ACC112 (cell line): ENCODE measurements at regions not wholly inside any gene's neighbourhood (a gene's known extent, or its start where the extent isn't known, plus 50 kb on each side); places are given as distances from the start of the nearest gene placed in this dataset.

Experiments used
- H2AFZ ChIP-seq: fragments of 200-600 bp; sonication (generic); one replicate; pipeline ENCODE4 v1.6.0; 2017; ENCODE audit warnings: antibody characterized with exemption, low read length; ENCODE audit not compliant: unreplicated experiment
- H3K27ac ChIP-seq: fragments of 200-600 bp; sonication (generic); 2 replicates; pipeline ENCODE4 v1.5.1; 2014; ENCODE audit warnings: low read depth, mild to moderate bottlenecking, antibody characterized with exemption, low read length, moderate library complexity
- H3K27me3 ChIP-seq: fragments of 200-600 bp; sonication (generic); 2 replicates; pipeline ENCODE4 v1.6.1; 2014; ENCODE audit warnings: mild to moderate bottlenecking, antibody characterized with exemption, low read length, moderate library complexity, mixed read lengths; ENCODE audit not compliant: insufficient read depth
- H3K36me3 ChIP-seq: fragments of 200-600 bp; sonication (generic); 2 replicates; pipeline ENCODE4 v1.6.1; 2016; ENCODE audit warnings: mild to moderate bottlenecking, antibody characterized with exemption, low read length, moderate library complexity, mixed read lengths; ENCODE audit not compliant: insufficient read depth
- H3K4me1 ChIP-seq: fragments of 200-600 bp; sonication (generic); one replicate; pipeline ENCODE4 v1.6.1; 2016; ENCODE audit warnings: low read length, mixed read lengths; ENCODE audit not compliant: insufficient read depth, unreplicated experiment, control insufficient read depth
- H3K4me3 ChIP-seq: fragments of 200-600 bp; sonication (generic); 2 replicates; pipeline ENCODE4 v1.5.1; 2014; ENCODE audit warnings: mild to moderate bottlenecking, low read depth, low read length
- H3K79me2 ChIP-seq: fragments of 200-600 bp; sonication (generic); one replicate; pipeline ENCODE4 v1.6.0; 2016; ENCODE audit warnings: low read length; ENCODE audit not compliant: control insufficient read depth, unreplicated experiment, insufficient read depth

DNA sequence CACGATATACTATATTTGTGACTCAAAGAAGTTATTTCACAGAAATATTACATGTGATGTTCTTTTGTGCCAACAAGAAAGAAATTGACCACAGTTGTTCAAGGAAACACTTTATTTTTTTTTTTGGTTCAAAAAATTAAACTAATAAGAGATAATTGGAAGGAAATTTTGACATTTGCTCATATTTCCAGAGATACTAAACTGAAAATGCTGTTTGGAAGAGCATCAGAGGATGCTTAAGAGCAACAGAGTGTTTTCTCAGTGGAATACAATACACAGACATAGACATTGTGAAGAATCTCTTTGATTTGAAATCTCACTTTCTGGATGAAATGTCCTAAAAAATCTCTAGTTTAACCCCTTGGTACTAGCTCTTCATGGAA, 760.4 kb upstream of the CXADR start:
- no peaks in the 10 kb centered on the region for H3K36me3 ChIP-seq
- no peaks in the 10 kb centered on the region for H3K79me2 ChIP-seq
- no peak overlapping the region for H3K27ac ChIP-seq
- H3K27me3 ChIP-seq, result no peaks in the 10 kb centered on the region
- no peak overlapping the region for H2AFZ ChIP-seq
- H3K4me1 ChIP-seq, result no peaks in the 10 kb centered on the region
- H3K4me3 ChIP-seq, result no peak overlapping the region

GRCh38 chr21:16755061-16755460, 757.8 kb upstream of the CXADR start:
- H3K36me3 ChIP-seq, result no peaks in the 10 kb centered on the region
- H3K27me3 ChIP-seq, result no peaks in the 10 kb centered on the region
- H3K4me1 ChIP-seq, result no peaks in the 10 kb centered on the region
- H3K4me3 ChIP-seq, result no peak overlapping the region
- no peaks in the 10 kb centered on the region for H3K79me2 ChIP-seq
- H3K27ac ChIP-seq, result no peak overlapping the region
- H2AFZ ChIP-seq, result no peak overlapping the region

- Histone ChIP-seq H3K36me3 (no peaks in the 10 kb centered on the region), H3K4me3 (no peak overlapping the region), H2AFZ (no peak overlapping the region), H3K27me3 (no peaks in the 10 kb centered on the region), H3K79me2 (no peaks in the 10 kb centered on the region), H3K27ac (no peak overlapping the region), H3K4me1 (no peaks in the 10 kb centered on the region)
Measured at GRCh38 chr21:16767201-16767600, 745.6 kb upstream of the CXADR start.

- Histone ChIP-seq H3K4me3 (no peak overlapping the region), H3K4me1 (peaks cover 7% of the 10 kb centered on the region), H3K79me2 (no peaks in the 10 kb centered on the region), H2AFZ (no peak overlapping the region), H3K27me3 (no peaks in the 10 kb centered on the region), H3K36me3 (no peaks in the 10 kb centered on the region), H3K27ac (no peak overlapping the region)
Measured at GRCh38 chr21:16768096-16768495, 744.7 kb upstream of the CXADR start.

DNA sequence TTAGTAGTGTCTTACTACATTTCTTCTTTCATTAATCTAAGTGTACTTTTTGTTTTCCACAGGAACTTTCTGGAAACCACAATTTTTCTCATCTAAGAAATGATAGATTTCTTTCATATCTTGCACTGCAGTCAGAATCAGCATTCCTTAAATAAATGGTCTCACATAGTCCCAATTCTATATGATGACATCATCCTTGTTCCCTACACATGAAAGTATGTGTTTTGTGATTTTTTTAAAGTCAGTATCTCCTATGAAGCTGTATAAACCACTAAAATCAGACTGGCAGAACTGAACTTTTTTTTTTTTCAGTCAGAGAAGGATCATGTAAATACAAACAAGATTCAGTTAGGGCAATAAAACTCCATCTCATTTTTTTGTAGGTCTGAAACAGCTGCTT, 742.6 kb upstream of the CXADR start:
- no peaks in the 10 kb centered on the region for H3K27me3 ChIP-seq
- no peak overlapping the region for H3K27ac ChIP-seq
- no peaks in the 10 kb centered on the region for H3K79me2 ChIP-seq
- H3K4me3 ChIP-seq, result no peak overlapping the region
- no peaks in the 10 kb centered on the region for H3K36me3 ChIP-seq
- H3K4me1 ChIP-seq, result peaks cover 10% of the 10 kb centered on the region
- H2AFZ ChIP-seq, result no peak overlapping the region

DNA sequence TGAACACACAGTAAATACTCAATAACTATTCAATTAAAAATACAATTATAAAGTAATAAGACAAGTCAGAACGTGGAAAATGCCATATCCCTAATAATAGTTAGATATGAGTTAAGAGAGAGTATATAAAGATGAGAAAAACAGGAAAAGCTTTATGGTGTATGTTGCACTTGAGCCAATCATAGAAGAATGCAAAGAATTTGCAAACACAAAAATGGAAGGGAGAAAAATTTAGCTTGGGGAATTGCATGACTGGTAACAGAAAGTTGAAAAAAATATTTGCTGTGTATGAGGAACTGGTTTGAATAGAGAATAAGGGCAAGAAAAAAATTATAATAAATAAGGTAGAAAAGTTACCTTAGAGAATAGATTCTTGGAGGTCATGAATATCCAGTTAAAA, 739.6 kb upstream of the CXADR start:
- H3K4me3 ChIP-seq, result no peak overlapping the region
- no peaks in the 10 kb centered on the region for H3K27me3 ChIP-seq
- H2AFZ ChIP-seq, result no peak overlapping the region
- no peak overlapping the region for H3K27ac ChIP-seq
- peaks cover 10% of the 10 kb centered on the region for H3K4me1 ChIP-seq
- H3K79me2 ChIP-seq, result no peaks in the 10 kb centered on the region
- no peaks in the 10 kb centered on the region for H3K36me3 ChIP-seq

DNA sequence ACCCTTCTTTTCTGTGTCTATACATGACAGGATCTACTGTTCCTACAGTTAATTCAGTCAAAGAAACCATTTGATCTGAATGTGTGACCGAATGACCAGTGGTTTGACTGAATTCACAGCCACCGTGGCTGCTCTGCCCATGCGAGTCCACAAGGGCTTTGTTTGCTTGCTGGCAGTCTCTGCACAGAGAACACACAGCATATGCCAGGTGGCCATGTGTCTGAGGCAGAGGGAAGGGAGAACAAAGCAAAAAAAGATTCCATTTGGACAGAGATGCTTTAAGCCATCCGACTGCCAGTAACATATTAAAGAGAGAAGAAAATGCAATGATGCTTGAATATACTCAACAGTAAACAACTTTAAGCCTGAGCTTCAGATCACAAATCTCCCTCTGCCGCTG, 737.8 kb upstream of the CXADR start:
- Histone ChIP-seq H3K4me1 (peaks cover 10% of the 10 kb centered on the region), H3K27ac (no peak overlapping the region), H3K4me3 (no peak overlapping the region), H3K27me3 (no peaks in the 10 kb centered on the region), H2AFZ (no peak overlapping the region), H3K36me3 (no peaks in the 10 kb centered on the region), H3K79me2 (no peaks in the 10 kb centered on the region)

GRCh38 chr21:16777041-16777720, 735.7 kb upstream of the CXADR start:
- H3K27me3 ChIP-seq, result no peaks in the 10 kb centered on the region
- H3K4me1 ChIP-seq, result peaks cover 10% of the 10 kb centered on the region
- H3K27ac ChIP-seq, result no peak overlapping the region
- H3K79me2 ChIP-seq, result no peaks in the 10 kb centered on the region
- no peaks in the 10 kb centered on the region for H3K36me3 ChIP-seq
- no peak overlapping the region for H3K4me3 ChIP-seq
- no peak overlapping the region for H2AFZ ChIP-seq

DNA sequence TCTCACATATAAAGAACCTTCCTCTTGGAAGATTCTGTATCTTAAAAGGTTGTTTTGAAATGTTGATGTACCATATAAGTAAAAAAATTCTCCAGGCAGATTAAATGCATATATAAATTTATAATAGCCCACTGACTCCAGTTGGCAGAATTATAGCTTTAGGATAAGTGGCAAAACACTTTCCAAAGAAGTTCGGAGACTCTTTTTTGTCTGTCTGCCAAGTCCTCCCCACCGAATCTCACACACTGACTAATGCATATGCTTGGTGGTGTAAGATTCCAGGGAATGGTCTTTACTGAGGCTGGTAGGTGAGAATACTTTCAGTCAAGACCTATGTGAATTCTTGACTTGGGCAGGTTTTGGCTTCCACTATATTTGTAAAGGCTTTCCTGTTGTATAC, 724.3 kb upstream of the CXADR start:
- Histone ChIP-seq H3K36me3 (no peaks in the 10 kb centered on the region), H3K27ac (no peak overlapping the region), H3K79me2 (no peaks in the 10 kb centered on the region), H3K4me1 (no peaks in the 10 kb centered on the region), H3K27me3 (no peaks in the 10 kb centered on the region), H3K4me3 (no peak overlapping the region), H2AFZ (no peak overlapping the region)

GRCh38 chr21:16789636-16790035, 723.2 kb upstream of the CXADR start:
- no peaks in the 10 kb centered on the region for H3K27me3 ChIP-seq
- no peak overlapping the region for H3K27ac ChIP-seq
- H3K79me2 ChIP-seq, result no peaks in the 10 kb centered on the region
- H3K4me1 ChIP-seq, result peaks cover 6% of the 10 kb centered on the region
- no peak overlapping the region for H3K4me3 ChIP-seq
- no peak overlapping the region for H2AFZ ChIP-seq
- H3K36me3 ChIP-seq, result no peaks in the 10 kb centered on the region

DNA sequence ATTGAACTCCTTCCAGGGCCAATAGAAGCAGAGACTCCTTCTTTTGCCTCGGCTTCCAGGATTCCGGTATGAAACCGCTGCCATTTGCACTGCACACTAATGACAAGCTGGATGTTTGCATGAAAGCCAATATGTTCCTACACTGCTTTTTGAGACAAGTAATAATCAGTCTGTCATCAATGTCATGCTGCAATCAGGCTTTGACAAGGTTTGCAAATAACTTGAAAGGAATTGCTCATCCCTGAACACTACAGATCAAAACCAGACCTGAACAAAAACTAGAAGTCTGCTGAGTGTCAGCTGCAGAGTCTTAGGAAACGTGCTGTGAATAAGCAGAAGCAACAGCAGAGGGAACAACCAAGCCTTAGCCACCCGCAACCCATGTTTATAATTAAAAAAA, 720.7 kb upstream of the CXADR start:
- Histone ChIP-seq H3K27ac (no peak overlapping the region), H3K79me2 (no peaks in the 10 kb centered on the region), H3K36me3 (no peaks in the 10 kb centered on the region), H2AFZ (no peak overlapping the region), H3K27me3 (no peaks in the 10 kb centered on the region), H3K4me1 (peaks cover 15% of the 10 kb centered on the region), H3K4me3 (no peak overlapping the region)
